Dermis microvascular lymphatic vessel endothelial cell (primary cell): ENCODE measurements at regions not wholly inside any gene's neighbourhood (a gene's known extent, or its start where the extent isn't known, plus 50 kb on each side); places are given as distances from the start of the nearest gene placed in this dataset.

Source experiments
- DNase-seq, 2 donors: peaks; one replicate each; pipeline versions ENCODE4 v3.0.0 to v3.0.0-alpha.2; 2010; ENCODE audit warnings: low read depth in 2 of 2

DNA sequence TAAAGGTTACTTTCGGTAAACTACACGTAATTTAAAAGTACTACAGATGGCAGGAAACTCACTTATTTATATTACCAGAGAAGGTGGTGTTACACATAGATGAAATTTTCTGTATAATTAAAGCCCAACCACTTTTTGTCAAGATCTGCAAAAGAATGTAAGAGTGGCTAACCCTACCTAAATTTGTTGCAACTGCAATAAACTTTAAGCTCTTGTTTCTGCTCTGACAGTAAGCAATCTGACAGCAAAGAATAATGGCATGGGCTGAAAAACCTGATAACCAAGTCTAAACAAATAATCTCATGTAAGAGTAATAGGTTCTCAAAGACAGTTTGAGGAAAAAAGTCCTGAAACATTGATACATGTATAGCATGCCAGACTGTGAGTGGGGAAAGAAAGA lies 897.3 kb downstream of the TUSC7 start:
- no peak for DNase-seq

DNA sequence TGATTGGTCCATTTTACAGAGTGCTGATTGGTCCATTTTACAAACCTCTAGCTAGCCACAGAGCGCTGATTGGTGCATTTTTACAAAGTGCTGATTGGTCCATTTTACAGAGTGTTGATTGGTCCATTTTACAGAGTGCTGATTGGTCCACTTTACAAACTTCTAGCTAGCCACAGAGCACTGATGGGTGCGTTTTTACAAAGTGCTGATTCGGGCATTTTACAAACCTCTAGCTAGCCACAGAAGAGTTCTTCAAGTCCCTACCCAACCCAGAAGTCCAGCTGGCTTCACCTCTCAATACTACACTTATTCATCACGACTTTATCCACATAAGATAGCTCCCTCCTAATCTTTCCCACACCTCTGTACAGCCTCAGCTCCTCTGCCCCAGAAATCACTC lies 899.8 kb downstream of the TUSC7 start:
- no peak for DNase-seq

- peak in 1 of 2 donors; percentile 2 for DNase-seq
Measured at GRCh38 chr3:117610156-117610555, 900.6 kb downstream of the TUSC7 start.

- no peak for DNase-seq
Measured at GRCh38 chr3:117611211-117611610, 901.6 kb downstream of the TUSC7 start.

DNA sequence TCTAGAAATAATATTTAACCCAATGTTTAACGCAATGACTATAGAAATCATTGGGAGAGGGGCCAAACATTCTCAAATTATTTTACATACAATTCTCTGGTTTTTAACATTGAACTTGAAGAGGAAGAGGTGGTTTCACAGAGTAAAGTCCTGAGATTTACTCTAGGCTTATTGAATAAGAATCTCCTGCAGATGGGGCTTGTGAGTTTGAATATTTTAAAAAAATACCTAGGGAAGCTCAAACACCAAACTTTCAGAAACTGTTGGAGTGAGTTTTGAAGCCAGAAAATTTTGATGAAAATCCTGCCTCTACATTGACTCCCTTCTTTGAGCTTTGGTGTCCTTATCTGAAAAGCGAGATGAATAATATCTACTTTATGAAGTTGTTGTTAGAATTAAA lies 906.6 kb downstream of the TUSC7 start:
- no peak for DNase-seq

GRCh38 chr3:117617906-117618305 lies 908.3 kb downstream of the TUSC7 start:
- no peak for DNase-seq

DNA sequence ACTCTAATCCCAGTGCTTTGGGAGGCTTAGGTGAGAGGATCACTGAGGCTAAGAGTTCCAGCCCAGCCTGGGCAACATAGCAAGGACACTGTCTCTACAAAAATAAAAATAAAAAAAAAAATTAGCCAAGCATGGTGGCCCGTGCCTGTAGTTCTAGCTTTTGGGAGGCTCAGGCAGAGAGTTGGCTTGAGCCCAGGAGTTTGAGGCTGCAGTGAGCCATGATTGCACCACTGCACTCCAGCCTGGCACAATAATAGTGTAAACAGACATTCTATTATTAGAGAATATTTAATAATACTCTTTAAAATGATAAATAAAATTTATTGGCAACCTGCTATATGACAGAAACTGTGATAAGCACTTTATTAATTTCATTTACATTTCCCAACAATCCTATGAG lies 908.9 kb downstream of the TUSC7 start:
- DNase-seq: no peak

DNA sequence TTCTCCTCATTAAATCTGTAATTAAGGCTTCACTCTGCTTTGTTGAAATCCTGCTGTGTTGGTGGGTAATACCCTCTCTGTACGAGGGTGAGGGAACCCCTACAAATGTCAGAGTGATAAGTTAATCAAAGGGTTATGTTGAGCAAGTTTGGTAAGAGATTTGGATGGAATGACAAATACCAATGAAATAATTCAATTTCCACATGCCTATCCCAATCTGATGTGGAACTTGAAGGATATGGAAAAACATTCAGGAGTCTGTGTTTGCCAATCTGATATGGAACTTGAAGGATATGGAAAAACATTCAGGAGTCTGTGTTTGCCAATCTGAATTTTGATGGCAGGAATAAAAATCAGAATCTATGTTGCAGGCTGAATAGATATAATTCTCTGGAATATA lies 910.2 kb downstream of the TUSC7 start:
- no peak for DNase-seq

GRCh38 chr3:117622171-117622841 lies 912.7 kb downstream of the TUSC7 start:
- DNase-seq: peak in 1 of 2 donors; percentile 82

DNA sequence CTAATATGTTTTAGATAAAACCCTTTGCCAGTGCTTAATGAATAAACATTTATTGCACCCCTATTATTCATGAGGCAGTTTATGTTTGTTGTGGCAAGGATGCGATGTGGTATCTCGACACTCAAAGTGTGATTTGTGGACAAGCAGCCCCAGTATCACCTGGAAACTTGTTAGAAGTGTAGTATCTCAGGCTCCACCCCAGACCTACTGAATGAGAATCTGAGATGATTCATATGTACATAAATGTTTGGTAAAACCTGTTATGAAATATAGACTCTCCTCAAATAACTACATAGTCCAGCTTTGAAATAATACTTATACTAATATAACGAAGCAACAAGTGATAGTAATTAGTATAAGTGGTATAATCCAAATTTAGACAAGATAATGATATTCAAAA lies 914.8 kb downstream of the TUSC7 start:
- DNase-seq: no peak

GRCh38 chr3:117625174-117625573 lies 915.6 kb downstream of the TUSC7 start:
- DNase-seq: no peak

GRCh38 chr3:117626577-117626976 lies 917.0 kb downstream of the TUSC7 start:
- no peak for DNase-seq

GRCh38 chr3:117628823-117629291 lies 919.3 kb downstream of the TUSC7 start:
- DNase-seq: peak in 1 of 2 donors; percentile 89

GRCh38 chr3:117629505-117629904 lies 919.9 kb downstream of the TUSC7 start:
- no peak for DNase-seq

DNA sequence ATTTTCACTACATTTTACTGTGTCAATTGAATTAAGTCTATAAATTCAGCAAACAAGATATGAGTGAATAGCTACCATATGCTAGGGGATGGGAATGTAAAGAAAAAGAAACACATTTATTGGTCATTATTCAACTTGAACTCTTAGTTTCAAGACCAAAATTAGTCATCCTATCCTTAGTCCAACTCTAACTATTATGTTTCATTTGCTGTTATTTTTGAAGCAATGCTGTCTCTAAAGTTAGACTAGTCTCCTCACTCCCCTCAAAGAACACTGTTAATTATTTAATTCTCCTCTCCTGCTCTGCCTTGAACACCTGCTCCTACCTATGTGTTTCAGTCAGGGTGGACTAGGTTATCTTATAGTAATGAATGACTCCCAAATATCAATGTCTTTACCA lies 920.9 kb downstream of the TUSC7 start:
- DNase-seq: no peak

DNA sequence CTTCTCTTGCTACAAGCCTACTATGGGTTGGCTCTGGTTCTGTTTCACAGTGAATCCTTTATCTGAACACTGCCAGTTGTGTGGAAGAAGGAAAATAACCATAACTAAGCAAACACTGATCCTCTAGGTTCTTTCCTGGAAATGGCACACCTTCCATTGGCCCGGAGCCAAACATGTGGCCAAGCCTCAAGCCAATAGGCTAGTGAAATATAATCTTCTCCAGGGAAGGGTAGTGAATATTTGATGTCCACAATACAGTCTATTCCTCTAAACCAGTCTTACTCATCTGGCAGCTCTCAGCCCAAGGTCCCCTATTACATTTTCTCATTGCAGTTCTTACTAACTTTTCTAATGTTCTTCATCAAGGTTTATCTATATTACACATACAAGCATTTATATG lies 921.3 kb downstream of the TUSC7 start:
- no peak for DNase-seq

DNA sequence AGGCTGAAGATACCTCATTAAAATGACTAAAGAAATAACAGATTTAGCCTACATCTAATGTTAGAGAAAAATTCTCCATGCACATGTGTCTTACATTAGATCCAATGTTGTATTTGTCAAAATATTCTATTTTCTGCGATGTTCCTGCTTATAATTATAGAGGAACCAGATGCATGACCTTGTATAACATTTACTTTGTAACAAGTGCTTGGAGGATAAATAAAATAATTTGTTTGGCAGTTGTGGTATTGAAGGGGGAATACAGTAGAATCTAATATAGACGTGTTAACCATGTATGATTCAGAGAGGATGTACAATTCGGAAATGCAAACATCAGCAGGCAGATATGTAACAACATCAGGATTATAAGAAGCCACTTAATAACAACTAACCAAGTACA lies 922.2 kb downstream of the TUSC7 start:
- no peak for DNase-seq

DNA sequence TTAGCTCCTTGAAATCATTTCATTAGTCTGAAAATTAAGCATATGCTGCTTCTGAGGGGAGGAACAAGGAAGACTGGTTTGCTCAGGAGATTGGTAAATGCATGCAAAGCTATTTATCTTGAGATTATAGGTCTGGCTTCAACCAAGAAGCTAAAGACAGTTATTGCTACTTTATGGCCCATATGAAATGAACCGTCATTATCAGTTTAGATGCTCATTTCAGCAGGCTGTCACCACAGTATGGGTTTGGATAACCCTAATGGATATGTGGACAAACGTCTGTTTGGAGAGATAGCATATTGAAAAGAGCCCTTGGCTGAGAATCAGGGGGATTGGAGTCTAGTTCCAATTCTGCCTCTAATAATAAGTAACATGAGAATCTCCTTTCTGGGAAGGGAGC lies 922.6 kb downstream of the TUSC7 start:
- DNase-seq: no peak

DNA sequence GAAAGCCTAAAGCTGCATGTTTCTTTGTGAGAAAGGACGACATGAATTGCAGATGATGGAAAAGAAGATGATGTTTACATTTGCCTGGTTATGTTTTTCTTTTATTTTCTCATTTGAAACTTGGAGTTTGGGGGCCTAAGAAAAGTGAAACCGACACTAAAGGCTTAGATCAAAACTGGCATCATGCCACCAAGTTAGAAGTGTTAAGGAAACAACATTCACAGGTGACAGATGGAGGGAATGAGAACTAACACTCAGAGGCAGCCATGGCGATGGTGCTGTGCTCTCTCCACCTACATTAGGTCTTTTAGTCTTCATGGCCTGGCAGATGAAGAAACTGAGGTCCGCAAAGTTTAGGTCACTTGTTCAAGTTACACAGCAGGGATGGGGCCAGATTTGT lies 923.6 kb downstream of the TUSC7 start:
- DNase-seq: no peak

DNA sequence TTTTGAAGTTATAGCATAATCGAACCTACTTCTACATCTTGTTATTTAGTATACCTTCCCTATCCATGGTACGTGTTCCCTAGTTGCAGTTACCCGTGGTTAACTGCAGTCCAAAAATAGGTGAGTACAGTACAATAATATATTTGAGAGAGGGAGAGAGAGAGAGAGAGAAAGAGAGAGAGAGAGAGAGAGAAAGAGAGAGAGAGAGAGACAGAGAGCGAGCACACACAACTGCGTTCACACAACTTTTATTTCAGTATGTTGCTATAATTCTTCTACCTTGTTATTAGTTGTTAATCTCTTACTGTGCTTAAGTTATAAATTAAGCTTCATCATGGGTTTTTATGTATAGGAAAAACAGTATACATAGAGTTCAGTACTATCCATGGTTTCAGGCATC lies 928.1 kb downstream of the TUSC7 start:
- no peak for DNase-seq

DNA sequence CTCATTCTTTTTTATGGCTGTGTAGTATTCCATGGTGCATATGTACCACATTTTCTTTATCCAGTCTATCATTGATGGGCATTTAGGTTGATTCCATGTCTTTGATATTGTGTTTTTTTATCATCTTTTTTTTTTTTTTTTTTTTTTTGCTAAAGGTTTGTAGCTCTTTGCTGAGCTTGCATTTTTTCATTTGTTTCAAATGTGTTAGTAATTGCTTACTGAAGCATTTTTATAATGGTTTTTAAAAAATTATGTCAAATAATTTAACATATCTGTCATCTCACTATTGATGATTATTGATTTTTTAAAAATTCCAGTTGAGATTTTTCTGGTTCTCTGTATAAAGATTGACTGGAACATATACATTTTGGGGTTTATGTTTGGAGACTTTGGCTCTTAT lies 934.6 kb downstream of the TUSC7 start:
- no peak for DNase-seq

- DNase-seq: no peak
Measured at GRCh38 chr3:117645561-117646242, 936.1 kb downstream of the TUSC7 start.

GRCh38 chr3:117647435-117647834 lies 937.9 kb downstream of the TUSC7 start:
- no peak for DNase-seq
